GM23338 (cell line): ENCODE measurements at regions not wholly inside any gene's neighbourhood (a gene's known extent, or its start where the extent isn't known, plus 50 kb on each side); places are given as distances from the start of the nearest gene placed in this dataset.

ENCODE experiments used
- ATAC-seq: fragments of 200-7000 bp; cut with Tn5 transposase; 3 replicates; pipeline ENCODE4 v1.9.1; 2020
- DNase-seq: peaks from one replicate; pipeline ENCODE4 v3.0.0-alpha.2; 2015; ENCODE audit warnings: low spot score
- H2AFZ ChIP-seq: fragments of 200-600 bp; sonication (generic); 2 replicates; pipeline ENCODE4 v1.8.0; 2016; ENCODE audit warnings: antibody characterized with exemption, mild to moderate bottlenecking, moderate library complexity
- H3F3A ChIP-seq: fragments of 200-600 bp; sonication (generic); replicated peaks from 2 replicates; pipeline ENCODE4 v1.8.0; 2017; ENCODE audit warnings: antibody characterized with exemption, mixed run types, low read depth
- H3K27ac ChIP-seq: fragments of 200-600 bp; sonication (generic); 2 replicates; pipeline ENCODE4 v1.6.1; 2016; ENCODE audit warnings: low read depth
- H3K27me3 ChIP-seq: fragments of 200-600 bp; sonication (generic); 2 replicates; pipeline ENCODE4 v1.8.0; 2016; ENCODE audit warnings: mild to moderate bottlenecking, mixed run types, moderate library complexity; ENCODE audit not compliant: insufficient read depth
- H3K36me3 ChIP-seq: fragments of 200-600 bp; sonication (generic); 2 replicates; pipeline ENCODE4 v1.8.0; 2016; ENCODE audit warnings: mild to moderate bottlenecking; ENCODE audit not compliant: insufficient read depth
- H3K4me1 ChIP-seq: fragments of 200-600 bp; sonication (generic); 2 replicates; pipeline ENCODE4 v1.8.0; 2016; ENCODE audit warnings: mild to moderate bottlenecking, moderate library complexity; ENCODE audit not compliant: insufficient read depth
- H3K4me2 ChIP-seq: fragments of 200-600 bp; sonication (generic); 2 replicates; pipeline ENCODE4 v1.7.1; 2017; ENCODE audit warnings: mixed run types
- H3K4me3 ChIP-seq: fragments of 200-600 bp; sonication (generic); 2 replicates; pipeline ENCODE4 v1.6.1; 2016; ENCODE audit warnings: mixed run types
- H3K79me2 ChIP-seq: fragments of 200-600 bp; sonication (generic); replicated peaks from 2 replicates; pipeline ENCODE4 v1.8.0; 2017; ENCODE audit warnings: mild to moderate bottlenecking; ENCODE audit not compliant: insufficient read depth
- H3K9me2 ChIP-seq: fragments of 200-600 bp; sonication (generic); 2 replicates; pipeline ENCODE4 v1.8.0; 2017; ENCODE audit not compliant: insufficient read depth
- H4K20me1 ChIP-seq: fragments of 200-600 bp; sonication (generic); replicated peaks from 2 replicates; pipeline ENCODE4 v1.8.0; 2017; ENCODE audit warnings: mild to moderate bottlenecking; ENCODE audit not compliant: insufficient read depth
- H3K27ac Mint-ChIP-seq: 2 replicates; pipeline ENCODE4 v1.8.0; 2020; ENCODE audit warnings: inconsistent platforms, mild to moderate bottlenecking, moderate library complexity, mixed read lengths
- H3K27me3 Mint-ChIP-seq: 3 replicates; pipeline ENCODE4 v1.8.0; 2022; ENCODE audit warnings: low read depth, mild to moderate bottlenecking, moderate library complexity, mixed read lengths, inconsistent platforms; ENCODE audit not compliant: insufficient read depth, poor library complexity
- H3K36me3 Mint-ChIP-seq: 3 replicates; pipeline ENCODE4 v1.8.0; 2021; ENCODE audit warnings: low read depth, mild to moderate bottlenecking, inconsistent platforms, moderate library complexity, mixed read lengths
- H3K4me1 Mint-ChIP-seq: 3 replicates; pipeline ENCODE4 v1.8.0; 2020; ENCODE audit warnings: mild to moderate bottlenecking, inconsistent platforms, mixed read lengths
- H3K4me3 Mint-ChIP-seq: 3 replicates; pipeline ENCODE4 v1.8.0; 2021; ENCODE audit warnings: moderate library complexity, mild to moderate bottlenecking, inconsistent platforms, mixed read lengths
- H3K9me3 Mint-ChIP-seq: 3 replicates; pipeline ENCODE4 v1.8.0; 2020; ENCODE audit warnings: moderate library complexity, mild to moderate bottlenecking, inconsistent platforms, mixed read lengths
- CREB1 ChIP-seq: fragments of 250-450 bp; sonication (Bioruptor Pico); IDR thresholded peaks from 2 replicates; pipeline ENCODE4 v1.5.0; 2020; ENCODE audit warnings: low read depth, mild to moderate bottlenecking, moderate library complexity
- CTCF ChIP-seq, 2 experiments: fragments of 200-600 bp in 1 of 2; sonication (generic) in 1 of 2; conservative IDR thresholded peaks; 2 replicates each; pipeline versions ENCODE4 v1.5.1 to v1.6.1; 2016 to 2017; ENCODE audit warnings: antibody characterized with exemption in 2 of 2, low read depth in 2 of 2, mild to moderate bottlenecking in 2 of 2, moderate library complexity in 1 of 2
- ETS1 ChIP-seq: IDR thresholded peaks from 2 replicates; pipeline ENCODE4 v1.6.1; 2016; ENCODE audit warnings: antibody characterized with exemption
- EZH2 ChIP-seq: fragments of 200-600 bp; sonication (generic); IDR thresholded peaks from one replicate; pipeline ENCODE4 v1.8.0; 2017; ENCODE audit warnings: antibody characterized with exemption, mild to moderate bottlenecking, low read depth; ENCODE audit not compliant: unreplicated experiment
- EZH2phosphoT487 ChIP-seq: fragments of 200-600 bp; sonication (generic); IDR thresholded peaks from one replicate; pipeline ENCODE4 v1.8.1; 2018; ENCODE audit warnings: antibody characterized with exemption; ENCODE audit not compliant: unreplicated experiment
- JUNB ChIP-seq: IDR thresholded peaks from one replicate; pipeline ENCODE4 v1.6.1; 2016; ENCODE audit warnings: antibody characterized with exemption; ENCODE audit not compliant: unreplicated experiment
- NANOG ChIP-seq: IDR thresholded peaks from 2 replicates; pipeline ENCODE4 v1.6.1; 2016; ENCODE audit warnings: antibody characterized with exemption, borderline replicate concordance
- POLR2AphosphoS5 ChIP-seq: IDR thresholded peaks from 2 replicates; pipeline ENCODE4 v1.6.1; 2016; ENCODE audit warnings: antibody characterized with exemption, low read depth
- REST ChIP-seq: IDR thresholded peaks from one replicate; pipeline ENCODE4 v1.6.1; 2018; ENCODE audit warnings: antibody characterized with exemption; ENCODE audit not compliant: unreplicated experiment
- STAT1 ChIP-seq: IDR thresholded peaks from one replicate; pipeline ENCODE4 v1.6.1; 2016; ENCODE audit warnings: antibody characterized with exemption; ENCODE audit not compliant: unreplicated experiment
- ZNF114 ChIP-seq: fragments of 250-450 bp; sonication (Bioruptor Pico); IDR thresholded peaks from 2 replicates; pipeline ENCODE4 v1.5.0; 2020; ENCODE audit warnings: mild to moderate bottlenecking, moderate library complexity
- ZNF331 ChIP-seq: fragments of 250-450 bp; sonication (Bioruptor Pico); IDR thresholded peaks from 2 replicates; pipeline ENCODE4 v1.5.0; 2020; ENCODE audit warnings: low read depth, mild to moderate bottlenecking, moderate library complexity
- TF ChIP-seq, protein P1 (sequence below): fragments of 250-450 bp; sonication (Bioruptor Pico); IDR thresholded peaks from 2 replicates; pipeline ENCODE4 v1.5.0; 2020; ENCODE audit warnings: mild to moderate bottlenecking, moderate library complexity

GRCh38 chr16:72680732-72681131 lies 367.2 kb downstream of the ZFHX3 start:
- no peaks in the 10 kb centered on the region for H3K27me3 ChIP-seq
- H3F3A ChIP-seq = no peaks in the 10 kb centered on the region
- H3K79me2 ChIP-seq = no peaks in the 10 kb centered on the region
- H3K9me2 ChIP-seq = no peaks in the 10 kb centered on the region
- H3K4me3 Mint-ChIP-seq = no peak overlapping the region
- H3K36me3 Mint-ChIP-seq = no peaks in the 10 kb centered on the region
- no peaks in the 10 kb centered on the region for H4K20me1 ChIP-seq
- H3K4me3 ChIP-seq = no peak overlapping the region
- no peaks in the 10 kb centered on the region for H3K9me3 Mint-ChIP-seq
- no peak overlapping the region for H3K27ac Mint-ChIP-seq
- H3K4me2 ChIP-seq = no peak overlapping the region
- no peak for DNase-seq
- H3K27me3 Mint-ChIP-seq = peaks cover 4% of the 10 kb centered on the region
- no peak overlapping the region for H2AFZ ChIP-seq
- no peaks in the 10 kb centered on the region for H3K36me3 ChIP-seq
- H3K27ac ChIP-seq = no peak overlapping the region
- H3K4me1 Mint-ChIP-seq = no peaks in the 10 kb centered on the region
- no peak for ATAC-seq
- no peaks in the 10 kb centered on the region for H3K4me1 ChIP-seq
- TF ChIP-seq ZNF114 (CRISPR knock-in tag) = no peak
- TF ChIP-seq STAT1 = no peak
- TF ChIP-seq EZH2phosphoT487 = no peak
- TF ChIP-seq POLR2AphosphoS5 = no peak
- no peak for TF ChIP-seq CTCF (conservative IDR thresholded peaks at IDR 0.05; ENCODE audit: low read depth in 2 of 2)
- TF ChIP-seq ETS1 = no peak
- no peak for TF ChIP-seq EZH2
- TF ChIP-seq, protein P1, sequence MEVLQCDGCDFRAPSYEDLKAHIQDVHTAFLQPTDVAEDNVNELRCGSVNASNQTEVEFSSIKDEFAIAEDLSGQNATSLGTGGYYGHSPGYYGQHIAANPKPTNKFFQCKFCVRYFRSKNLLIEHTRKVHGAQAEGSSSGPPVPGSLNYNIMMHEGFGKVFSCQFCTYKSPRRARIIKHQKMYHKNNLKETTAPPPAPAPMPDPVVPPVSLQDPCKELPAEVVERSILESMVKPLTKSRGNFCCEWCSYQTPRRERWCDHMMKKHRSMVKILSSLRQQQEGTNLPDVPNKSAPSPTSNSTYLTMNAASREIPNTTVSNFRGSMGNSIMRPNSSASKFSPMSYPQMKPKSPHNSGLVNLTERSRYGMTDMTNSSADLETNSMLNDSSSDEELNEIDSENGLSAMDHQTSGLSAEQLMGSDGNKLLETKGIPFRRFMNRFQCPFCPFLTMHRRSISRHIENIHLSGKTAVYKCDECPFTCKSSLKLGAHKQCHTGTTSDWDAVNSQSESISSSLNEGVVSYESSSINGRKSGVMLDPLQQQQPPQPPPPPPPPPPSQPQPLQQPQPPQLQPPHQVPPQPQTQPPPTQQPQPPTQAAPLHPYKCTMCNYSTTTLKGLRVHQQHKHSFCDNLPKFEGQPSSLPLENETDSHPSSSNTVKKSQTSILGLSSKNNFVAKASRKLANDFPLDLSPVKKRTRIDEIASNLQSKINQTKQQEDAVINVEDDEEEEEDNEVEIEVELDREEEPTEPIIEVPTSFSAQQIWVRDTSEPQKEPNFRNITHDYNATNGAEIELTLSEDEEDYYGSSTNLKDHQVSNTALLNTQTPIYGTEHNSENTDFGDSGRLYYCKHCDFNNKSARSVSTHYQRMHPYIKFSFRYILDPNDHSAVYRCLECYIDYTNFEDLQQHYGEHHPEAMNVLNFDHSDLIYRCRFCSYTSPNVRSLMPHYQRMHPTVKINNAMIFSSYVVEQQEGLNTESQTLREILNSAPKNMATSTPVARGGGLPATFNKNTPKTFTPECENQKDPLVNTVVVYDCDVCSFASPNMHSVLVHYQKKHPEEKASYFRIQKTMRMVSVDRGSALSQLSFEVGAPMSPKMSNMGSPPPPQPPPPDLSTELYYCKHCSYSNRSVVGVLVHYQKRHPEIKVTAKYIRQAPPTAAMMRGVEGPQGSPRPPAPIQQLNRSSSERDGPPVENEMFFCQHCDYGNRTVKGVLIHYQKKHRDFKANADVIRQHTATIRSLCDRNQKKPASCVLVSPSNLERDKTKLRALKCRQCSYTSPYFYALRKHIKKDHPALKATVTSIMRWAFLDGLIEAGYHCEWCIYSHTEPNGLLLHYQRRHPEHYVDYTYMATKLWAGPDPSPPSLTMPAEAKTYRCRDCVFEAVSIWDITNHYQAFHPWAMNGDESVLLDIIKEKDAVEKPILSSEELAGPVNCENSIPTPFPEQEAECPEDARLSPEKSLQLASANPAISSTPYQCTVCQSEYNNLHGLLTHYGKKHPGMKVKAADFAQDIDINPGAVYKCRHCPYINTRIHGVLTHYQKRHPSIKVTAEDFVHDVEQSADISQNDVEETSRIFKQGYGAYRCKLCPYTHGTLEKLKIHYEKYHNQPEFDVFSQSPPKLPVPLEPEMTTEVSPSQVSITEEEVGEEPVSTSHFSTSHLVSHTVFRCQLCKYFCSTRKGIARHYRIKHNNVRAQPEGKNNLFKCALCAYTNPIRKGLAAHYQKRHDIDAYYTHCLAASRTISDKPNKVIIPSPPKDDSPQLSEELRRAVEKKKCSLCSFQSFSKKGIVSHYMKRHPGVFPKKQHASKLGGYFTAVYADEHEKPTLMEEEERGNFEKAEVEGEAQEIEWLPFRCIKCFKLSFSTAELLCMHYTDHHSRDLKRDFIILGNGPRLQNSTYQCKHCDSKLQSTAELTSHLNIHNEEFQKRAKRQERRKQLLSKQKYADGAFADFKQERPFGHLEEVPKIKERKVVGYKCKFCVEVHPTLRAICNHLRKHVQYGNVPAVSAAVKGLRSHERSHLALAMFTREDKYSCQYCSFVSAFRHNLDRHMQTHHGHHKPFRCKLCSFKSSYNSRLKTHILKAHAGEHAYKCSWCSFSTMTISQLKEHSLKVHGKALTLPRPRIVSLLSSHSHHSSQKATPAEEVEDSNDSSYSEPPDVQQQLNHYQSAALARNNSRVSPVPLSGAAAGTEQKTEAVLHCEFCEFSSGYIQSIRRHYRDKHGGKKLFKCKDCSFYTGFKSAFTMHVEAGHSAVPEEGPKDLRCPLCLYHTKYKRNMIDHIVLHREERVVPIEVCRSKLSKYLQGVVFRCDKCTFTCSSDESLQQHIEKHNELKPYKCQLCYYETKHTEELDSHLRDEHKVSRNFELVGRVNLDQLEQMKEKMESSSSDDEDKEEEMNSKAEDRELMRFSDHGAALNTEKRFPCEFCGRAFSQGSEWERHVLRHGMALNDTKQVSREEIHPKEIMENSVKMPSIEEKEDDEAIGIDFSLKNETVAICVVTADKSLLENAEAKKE (CRISPR knock-in tag) = no peak
- no peak for TF ChIP-seq NANOG
- no peak for TF ChIP-seq CREB1 (CRISPR knock-in tag)
- TF ChIP-seq JUNB = no peak
- no peak for TF ChIP-seq REST
- TF ChIP-seq ZNF331 (CRISPR knock-in tag) = no peak
